G401 (cell line): ENCODE measurements at regions not wholly inside any gene's neighbourhood (a gene's known extent, or its start where the extent isn't known, plus 50 kb on each side); places are given as distances from the start of the nearest gene placed in this dataset.
"Not testable (repeated sequence)": the region's sequence is repeated elsewhere in the genome, so short reads cannot be mapped to it uniquely, and the experiment has no call there.

Source experiments
- DNase-seq: peaks from one replicate; pipeline ENCODE4 v3.0.0-alpha.2; 2015; ENCODE audit warnings: low spot score
- in situ Hi-C: cut with HindIII; loops from 2 replicates; pipeline ENCODE4 v1.10.0; 2016; ENCODE audit warnings: low sequenced_read_pairs, mixed read lengths

DNA sequence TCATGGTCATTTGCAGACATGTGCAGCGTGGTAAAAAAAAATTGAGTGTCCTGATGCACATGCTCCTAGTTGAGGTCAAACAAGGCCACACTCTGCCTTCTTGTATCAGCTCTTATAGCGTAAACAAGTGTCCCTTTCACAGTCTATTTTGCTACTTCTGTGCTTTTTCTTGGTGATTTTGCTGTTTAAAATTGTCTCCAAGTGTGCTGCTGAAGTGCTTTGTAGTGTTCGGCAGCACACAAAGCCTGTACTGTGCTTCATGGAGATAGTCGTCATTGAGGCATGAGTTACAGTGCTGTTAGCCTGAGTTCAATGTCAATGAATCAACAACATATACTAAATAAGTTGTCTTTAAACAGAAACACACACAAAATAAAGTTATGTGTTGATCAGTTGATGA lies 690.4 kb upstream of the MEF2C start:
- DNase-seq: no peak
- in situ Hi-C loops: no loop called here

GRCh38 chr5:89572696-89573095 lies 689.7 kb upstream of the MEF2C start:
- DNase-seq: no peak
- in situ Hi-C loops: no loop called here

- in situ Hi-C loops: no loop called here
- no peak for DNase-seq
Measured at GRCh38 chr5:89570557-89570956, 687.6 kb upstream of the MEF2C start.

- DNase-seq: no peak
- in situ Hi-C loops: no loop called here
Measured at GRCh38 chr5:89566340-89566739, 683.4 kb upstream of the MEF2C start.

GRCh38 chr5:89560696-89561095 lies 677.7 kb upstream of the MEF2C start:
- in situ Hi-C loops: no loop called here

DNA sequence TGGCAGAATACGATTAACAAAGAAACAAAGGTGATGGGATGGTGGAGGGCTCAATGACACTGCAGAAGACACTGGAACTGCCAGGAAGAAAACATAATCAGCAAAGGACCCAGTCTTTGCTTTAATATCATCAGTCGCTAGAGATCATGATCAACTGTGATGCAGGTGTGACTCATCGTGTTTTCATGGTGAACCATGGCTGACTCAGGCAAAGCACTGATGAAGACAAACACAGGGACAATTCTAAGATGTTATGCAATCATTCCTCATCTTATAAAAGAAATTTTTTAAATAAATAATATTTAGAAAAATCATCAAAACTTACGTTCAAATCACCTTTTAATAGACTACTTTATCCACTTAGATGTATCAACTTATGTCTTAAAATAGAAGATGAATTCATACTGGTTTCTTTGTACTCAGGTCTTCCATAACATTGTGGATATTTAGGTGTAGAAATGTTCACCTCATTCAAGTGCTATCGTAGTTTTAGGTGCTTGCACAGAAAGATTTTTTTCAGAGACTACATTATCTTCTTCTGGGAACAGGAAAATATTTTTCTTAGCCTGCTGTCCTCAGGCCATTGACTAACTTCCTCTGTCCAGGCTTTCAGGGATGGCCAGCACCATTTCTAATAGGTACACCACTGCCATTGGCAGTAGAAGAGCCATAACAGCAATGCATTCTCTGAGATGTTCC lies 673.4 kb upstream of the MEF2C start:
- in situ Hi-C loops: no loop called here
- no peak for DNase-seq

More at GRCh38 chr5:89560696-89561095, 677.7 kb upstream of the MEF2C start:
- no peak for DNase-seq

DNA sequence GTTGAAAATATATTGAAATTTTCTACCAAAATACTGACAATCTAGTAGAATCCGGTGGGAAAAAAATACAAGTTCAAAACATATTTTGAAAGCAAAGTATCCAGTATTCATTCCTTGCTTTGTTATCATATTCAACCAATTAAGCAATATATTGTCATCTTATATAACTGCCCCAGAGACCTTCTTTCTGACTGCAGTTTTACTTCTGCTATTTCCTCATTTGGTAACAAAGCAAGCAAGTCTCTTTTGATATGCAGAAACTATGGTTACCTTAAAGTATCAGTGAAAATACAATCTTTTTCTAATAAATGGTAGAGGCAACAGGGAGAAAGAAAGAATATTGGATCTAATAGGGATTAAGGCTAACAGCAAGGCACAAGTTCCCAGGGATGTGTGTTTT lies 663.7 kb upstream of the MEF2C start:
- in situ Hi-C loops: no loop called here
- DNase-seq: no peak

DNA sequence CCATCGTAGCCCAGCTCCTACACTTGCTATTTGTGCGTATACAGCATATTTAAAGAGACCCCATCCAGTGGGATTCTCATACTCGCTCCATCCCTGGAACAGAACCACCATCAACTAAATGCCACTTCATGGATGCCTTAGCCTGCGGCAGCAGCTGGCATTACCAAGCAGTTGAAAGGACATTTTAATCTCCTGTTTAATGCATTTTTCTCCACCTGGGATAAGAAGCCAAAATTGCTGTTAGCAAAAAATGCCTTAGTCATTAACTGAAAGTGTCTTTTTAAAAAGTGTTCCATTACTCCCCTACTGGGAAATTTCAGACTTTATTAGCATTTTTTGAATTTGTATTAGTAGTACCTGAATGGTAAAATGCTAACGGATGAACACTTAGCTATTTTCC lies 662.6 kb upstream of the MEF2C start:
- DNase-seq: no peak
- in situ Hi-C loops: no loop called here

DNA sequence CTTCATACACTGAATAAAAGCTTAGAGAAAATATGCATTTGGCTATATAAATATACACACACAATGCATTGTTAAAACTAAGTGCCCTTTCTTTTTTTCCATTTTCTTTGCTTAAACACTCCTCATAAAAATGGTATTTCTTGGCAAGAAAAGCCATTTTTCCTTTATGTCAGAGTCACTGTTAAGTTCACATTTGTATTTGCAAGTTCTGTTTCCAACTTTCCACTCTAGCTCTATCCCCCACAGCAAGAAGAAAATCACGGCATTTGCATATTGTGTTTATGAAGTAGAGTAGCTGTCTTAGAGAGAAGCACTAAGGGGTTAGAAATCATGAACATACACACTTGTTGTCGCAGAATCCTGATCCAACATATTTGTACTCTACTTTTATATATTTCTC lies 662.1 kb upstream of the MEF2C start:
- no peak for DNase-seq
- in situ Hi-C loops: no loop called here

DNA sequence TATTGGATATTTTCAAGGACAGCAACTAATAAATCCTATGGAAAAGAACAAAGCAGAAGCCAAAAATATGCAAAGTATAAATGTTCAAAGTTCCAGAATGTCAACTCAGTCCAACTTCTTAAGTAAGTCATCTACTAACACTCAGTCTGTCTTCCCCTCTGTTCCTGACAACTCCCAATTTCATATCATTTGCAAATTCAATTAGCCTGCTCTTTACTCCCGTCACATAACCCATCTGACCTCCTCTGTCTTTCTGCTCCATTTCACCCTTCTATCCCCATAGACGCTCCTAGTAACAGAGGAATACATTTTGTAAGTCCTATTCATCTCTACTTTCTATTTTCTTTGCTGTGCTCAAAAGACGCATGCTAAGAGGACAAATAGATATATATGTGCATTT lies 659.8 kb upstream of the MEF2C start:
- no peak for DNase-seq
- in situ Hi-C loops: no loop called here

DNA sequence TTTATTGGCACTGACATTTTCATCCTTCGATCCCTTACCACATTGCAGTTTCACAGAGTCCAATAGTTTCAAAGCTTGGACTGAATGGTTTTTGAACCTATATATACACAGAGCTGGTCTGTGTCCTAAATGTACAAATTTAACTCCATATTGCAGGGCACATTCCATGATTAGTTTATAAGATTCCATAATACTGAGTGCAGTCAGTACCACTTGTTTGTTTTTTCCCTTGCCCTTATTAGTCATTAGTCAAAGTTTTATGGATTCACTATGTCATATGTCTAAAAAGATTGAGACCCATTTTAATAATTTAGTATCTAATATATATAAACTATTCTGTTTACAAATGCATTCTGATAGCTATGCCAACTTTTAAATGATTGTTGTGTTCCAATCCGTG lies 654.8 kb upstream of the MEF2C start:
- in situ Hi-C loops: no loop called here
- no peak for DNase-seq

GRCh38 chr5:89536020-89536419 lies 653.0 kb upstream of the MEF2C start:
- no peak for DNase-seq
- in situ Hi-C loops: no loop called here

- DNase-seq: no peak
- in situ Hi-C loops: no loop called here
Measured at GRCh38 chr5:89535411-89535810, 652.4 kb upstream of the MEF2C start.

- DNase-seq: no peak
- in situ Hi-C loops: no loop called here
Measured at GRCh38 chr5:89534331-89534730, 651.3 kb upstream of the MEF2C start.

- in situ Hi-C loops: no loop called here
- DNase-seq: no peak
Measured at GRCh38 chr5:89524785-89525184, 641.8 kb upstream of the MEF2C start.

- in situ Hi-C loops, DNase-seq: not testable (repeated sequence)
Measured at GRCh38 chr5:89523867-89524266, 640.9 kb upstream of the MEF2C start.

- in situ Hi-C loops: no loop called here
- no peak for DNase-seq
Measured at GRCh38 chr5:89520771-89521170, 637.8 kb upstream of the MEF2C start.

GRCh38 chr5:89513299-89514044 lies 630.5 kb upstream of the MEF2C start:
- no peak for DNase-seq
- in situ Hi-C loops: no loop called here

GRCh38 chr5:89504051-89504450 lies 621.1 kb upstream of the MEF2C start:
- DNase-seq: no peak
- in situ Hi-C loops: no loop called here

DNA sequence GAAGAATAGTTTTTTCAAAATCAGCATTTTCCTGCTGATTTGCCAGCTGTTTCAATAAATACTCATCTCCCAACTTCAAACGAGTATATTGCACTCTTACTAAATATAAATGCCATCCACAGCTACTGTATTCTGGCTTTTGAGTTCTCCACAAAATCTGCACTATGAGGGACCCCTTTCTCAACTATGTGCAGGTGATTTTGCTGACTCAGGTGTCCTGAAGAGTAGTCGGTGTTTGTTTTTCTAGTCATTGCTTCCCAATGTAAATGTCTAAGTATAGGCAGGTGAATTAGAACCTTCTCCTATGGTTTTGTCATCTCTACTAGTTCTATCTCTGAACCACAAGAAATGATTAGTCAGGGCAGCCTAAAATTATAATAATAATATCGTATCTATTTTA lies 616.8 kb upstream of the MEF2C start:
- in situ Hi-C loops: no loop called here

GRCh38 chr5:89498699-89499098 lies 615.7 kb upstream of the MEF2C start:
- in situ Hi-C loops: no loop called here
- no peak for DNase-seq

More for the DNA sequence above, 616.8 kb upstream of the MEF2C start:
- DNase-seq: no peak
